OCI-LY7 (cell line): ENCODE measurements at regions not wholly inside any gene's neighbourhood (a gene's known extent, or its start where the extent isn't known, plus 50 kb on each side); places are given as distances from the start of the nearest gene placed in this dataset.

Experiments
- EZH2phosphoT487 ChIP-seq: fragments of 200-600 bp; sonication (generic); IDR thresholded peaks from 2 replicates; pipeline ENCODE4 v1.6.1; 2018; ENCODE audit warnings: low read depth, borderline replicate concordance, mild to moderate bottlenecking, mixed run types, antibody characterized with exemption, low read length, moderate library complexity, mixed read lengths
- TF ChIP-seq, protein P1 (sequence below): fragments of 200-600 bp; sonication (generic); conservative IDR thresholded peaks from 2 replicates; pipeline ENCODE4 v1.5.1; 2014; ENCODE audit warnings: mild to moderate bottlenecking, antibody characterized with exemption, low read length, moderate library complexity, mixed read lengths

DNA sequence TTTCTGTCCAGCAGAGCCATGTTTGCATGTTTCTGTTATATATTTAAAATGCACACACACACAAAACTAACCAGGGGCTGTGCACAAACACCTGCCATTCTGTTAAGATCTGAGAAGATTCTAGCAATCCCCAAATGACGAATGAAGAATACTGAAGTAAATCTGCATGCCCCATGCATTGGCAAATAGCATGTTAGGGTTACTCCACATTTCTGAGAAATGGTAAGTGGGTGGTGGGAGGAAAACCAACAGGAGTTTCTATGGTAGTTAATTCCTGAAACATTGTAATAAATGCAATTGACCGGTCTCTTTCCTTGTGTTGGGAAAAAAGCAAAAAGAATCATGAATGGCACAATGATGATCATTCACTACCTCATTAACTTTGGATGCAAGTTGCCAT is 318.0 kb downstream of the BCAT1 start:
- TF ChIP-seq, protein P1, sequence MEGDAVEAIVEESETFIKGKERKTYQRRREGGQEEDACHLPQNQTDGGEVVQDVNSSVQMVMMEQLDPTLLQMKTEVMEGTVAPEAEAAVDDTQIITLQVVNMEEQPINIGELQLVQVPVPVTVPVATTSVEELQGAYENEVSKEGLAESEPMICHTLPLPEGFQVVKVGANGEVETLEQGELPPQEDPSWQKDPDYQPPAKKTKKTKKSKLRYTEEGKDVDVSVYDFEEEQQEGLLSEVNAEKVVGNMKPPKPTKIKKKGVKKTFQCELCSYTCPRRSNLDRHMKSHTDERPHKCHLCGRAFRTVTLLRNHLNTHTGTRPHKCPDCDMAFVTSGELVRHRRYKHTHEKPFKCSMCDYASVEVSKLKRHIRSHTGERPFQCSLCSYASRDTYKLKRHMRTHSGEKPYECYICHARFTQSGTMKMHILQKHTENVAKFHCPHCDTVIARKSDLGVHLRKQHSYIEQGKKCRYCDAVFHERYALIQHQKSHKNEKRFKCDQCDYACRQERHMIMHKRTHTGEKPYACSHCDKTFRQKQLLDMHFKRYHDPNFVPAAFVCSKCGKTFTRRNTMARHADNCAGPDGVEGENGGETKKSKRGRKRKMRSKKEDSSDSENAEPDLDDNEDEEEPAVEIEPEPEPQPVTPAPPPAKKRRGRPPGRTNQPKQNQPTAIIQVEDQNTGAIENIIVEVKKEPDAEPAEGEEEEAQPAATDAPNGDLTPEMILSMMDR = no peak
- TF ChIP-seq EZH2phosphoT487 = no peak
